HEK293T (cell line): ENCODE measurements at regions not wholly inside any gene's neighbourhood (a gene's known extent, or its start where the extent isn't known, plus 50 kb on each side); places are given as distances from the start of the nearest gene placed in this dataset.

Source experiments
- ARNT ChIP-seq: fragments of 450-650 bp; IDR thresholded peaks from 2 replicates; pipeline ENCODE4 v1.6.1; 2017; ENCODE audit warnings: mild to moderate bottlenecking
- BHLHE40 ChIP-seq: fragments of 450-650 bp; IDR thresholded peaks from 2 replicates; pipeline ENCODE4 v1.6.1; 2016; ENCODE audit warnings: mild to moderate bottlenecking, moderate library complexity, borderline replicate concordance
- ELF4 ChIP-seq: fragments of 450-650 bp; IDR thresholded peaks from 2 replicates; pipeline ENCODE4 v1.6.1; 2017; ENCODE audit warnings: antibody characterized with exemption
- FOXA1 ChIP-seq: fragments of 450-650 bp; IDR thresholded peaks from 2 replicates; pipeline ENCODE4 v1.6.1; 2016; ENCODE audit warnings: mild to moderate bottlenecking
- FOXK2 ChIP-seq: fragments of 450-650 bp; IDR thresholded peaks from 2 replicates; pipeline ENCODE4 v1.6.1; 2016; ENCODE audit warnings: mild to moderate bottlenecking
- FOXM1 ChIP-seq: fragments of 450-650 bp; IDR thresholded peaks from 2 replicates; pipeline ENCODE4 v1.6.1; 2017; ENCODE audit warnings: mild to moderate bottlenecking, borderline replicate concordance
- LEF1 ChIP-seq: fragments of 450-650 bp; IDR thresholded peaks from 2 replicates; pipeline ENCODE4 v1.6.1; 2017; ENCODE audit warnings: mild to moderate bottlenecking, borderline replicate concordance
- NFRKB ChIP-seq: fragments of 450-650 bp; IDR thresholded peaks from 2 replicates; pipeline ENCODE4 v1.6.1; 2016; ENCODE audit warnings: mild to moderate bottlenecking, moderate library complexity

DNA sequence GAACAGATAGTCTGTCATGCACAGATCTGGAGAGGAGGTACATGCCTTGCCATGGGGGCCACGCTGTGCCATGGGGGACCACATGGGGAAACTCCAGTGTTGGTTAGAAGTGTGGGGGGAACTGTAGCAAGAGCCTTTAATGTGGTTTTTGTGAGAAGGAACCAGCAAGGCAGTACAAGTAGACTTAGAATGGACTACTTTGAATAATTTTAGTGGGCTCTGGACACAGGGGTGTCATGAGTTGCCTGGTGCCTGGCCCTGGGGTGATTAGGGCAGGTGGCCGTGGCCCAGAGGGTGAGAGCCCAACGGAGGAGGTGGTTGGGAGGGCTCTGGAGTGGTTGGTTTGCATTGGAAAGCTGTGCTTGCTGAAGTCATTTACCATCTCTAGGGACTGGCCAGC lies 77.2 kb downstream of the CXCL12 start:
- TF ChIP-seq ARNT: no peak
- TF ChIP-seq FOXA1: no peak
- no peak for TF ChIP-seq LEF1
- no peak for TF ChIP-seq NFRKB
- TF ChIP-seq ELF4: no peak
- TF ChIP-seq BHLHE40: no peak
- TF ChIP-seq FOXK2: no peak
- no peak for TF ChIP-seq FOXM1
